ENCODE measurements at regions not wholly inside any gene's neighbourhood (a gene's known extent, or its start where the extent isn't known, plus 50 kb on each side); places are given as distances from the start of the nearest gene placed in this dataset.

DNA sequence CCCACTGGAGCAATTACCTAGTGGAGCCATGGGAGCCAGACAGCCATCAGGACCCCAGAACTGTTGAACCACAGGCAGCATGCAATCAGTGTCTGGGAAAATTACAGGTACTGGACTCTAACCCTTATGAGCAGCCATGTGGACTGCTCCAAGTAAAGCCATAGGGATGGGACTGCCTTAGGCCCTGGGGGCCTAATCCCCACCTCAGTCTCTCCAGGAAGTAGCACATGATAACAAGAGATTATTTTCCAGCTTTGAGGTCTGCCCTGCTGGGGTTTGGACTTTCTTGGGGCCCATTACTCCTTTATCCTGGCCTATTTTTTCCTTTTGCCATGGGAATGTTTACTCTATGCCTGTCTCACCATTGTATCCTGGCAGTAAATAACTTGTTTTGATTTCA lies 226.8 kb downstream of the AEBP2 start:
- Histone ChIP-seq H3K27ac (ENCODE audit: low read depth in 1 of 2, low read length in 2 of 2) (no peak overlapping the region), H3K4me2 (replicated peaks; ENCODE audit: extremely low read depth, low read length, poor library complexity, severe bottlenecking) (no peak overlapping the region), H2AFZ (ENCODE audit: insufficient read depth, low read depth, low read length, poor library complexity, severe bottlenecking) (no peak overlapping the region), H3K4me3 (replicated peaks in 1 of 3; ENCODE audit: low read depth in 2 of 3, low read length in 3 of 3) (no peak overlapping the region), H3K4me1 (ENCODE audit: control insufficient read depth in 1 of 2, insufficient read depth in 2 of 2, low read length in 2 of 2) (no peaks in the 10 kb centered on the region), H3K79me2 (ENCODE audit: insufficient read depth, low read length) (no peaks in the 10 kb centered on the region), H3K9me3 (replicated peaks in 1 of 2; ENCODE audit: control insufficient read depth in 1 of 2, insufficient read depth in 1 of 2, low read length in 2 of 2) (no peaks in the 10 kb centered on the region), H3K27me3 (ENCODE audit: control insufficient read depth in 2 of 2, insufficient read depth in 2 of 2, low read length in 2 of 2) (no peaks in the 10 kb centered on the region), H4K20me1 (ENCODE audit: insufficient read depth, low read length) (no peaks in the 10 kb centered on the region), H3K9ac (ENCODE audit: insufficient read depth, low read length, poor library complexity, severe bottlenecking) (no peak overlapping the region), H3K36me3 (replicated peaks in 1 of 2; ENCODE audit: control insufficient read depth in 1 of 2, insufficient read depth in 2 of 2, low read length in 2 of 2) (no peaks in the 10 kb centered on the region)
- Mint-ChIP-seq H3K4me3 (no peak overlapping the region), H3K27ac (no peak overlapping the region), H3K36me3 (no peaks in the 10 kb centered on the region), H3K4me1 (no peaks in the 10 kb centered on the region), H3K9me3 (peaks cover 1 to 7% (median 3%) of the 10 kb centered on the region in 7 donors), H3K27me3 (ENCODE audit: low read depth in 3 of 3) (peaks cover 1 to 6% (median 2%) of the 10 kb centered on the region in 3 donors)
- no peak for DNase-seq
- intact Hi-C loops (cut with micrococcal nuclease) = no loop called here
- TF ChIP-seq, protein P1, sequence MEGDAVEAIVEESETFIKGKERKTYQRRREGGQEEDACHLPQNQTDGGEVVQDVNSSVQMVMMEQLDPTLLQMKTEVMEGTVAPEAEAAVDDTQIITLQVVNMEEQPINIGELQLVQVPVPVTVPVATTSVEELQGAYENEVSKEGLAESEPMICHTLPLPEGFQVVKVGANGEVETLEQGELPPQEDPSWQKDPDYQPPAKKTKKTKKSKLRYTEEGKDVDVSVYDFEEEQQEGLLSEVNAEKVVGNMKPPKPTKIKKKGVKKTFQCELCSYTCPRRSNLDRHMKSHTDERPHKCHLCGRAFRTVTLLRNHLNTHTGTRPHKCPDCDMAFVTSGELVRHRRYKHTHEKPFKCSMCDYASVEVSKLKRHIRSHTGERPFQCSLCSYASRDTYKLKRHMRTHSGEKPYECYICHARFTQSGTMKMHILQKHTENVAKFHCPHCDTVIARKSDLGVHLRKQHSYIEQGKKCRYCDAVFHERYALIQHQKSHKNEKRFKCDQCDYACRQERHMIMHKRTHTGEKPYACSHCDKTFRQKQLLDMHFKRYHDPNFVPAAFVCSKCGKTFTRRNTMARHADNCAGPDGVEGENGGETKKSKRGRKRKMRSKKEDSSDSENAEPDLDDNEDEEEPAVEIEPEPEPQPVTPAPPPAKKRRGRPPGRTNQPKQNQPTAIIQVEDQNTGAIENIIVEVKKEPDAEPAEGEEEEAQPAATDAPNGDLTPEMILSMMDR (IDR thresholded peaks at IDR 0.05) = no peak

DNA sequence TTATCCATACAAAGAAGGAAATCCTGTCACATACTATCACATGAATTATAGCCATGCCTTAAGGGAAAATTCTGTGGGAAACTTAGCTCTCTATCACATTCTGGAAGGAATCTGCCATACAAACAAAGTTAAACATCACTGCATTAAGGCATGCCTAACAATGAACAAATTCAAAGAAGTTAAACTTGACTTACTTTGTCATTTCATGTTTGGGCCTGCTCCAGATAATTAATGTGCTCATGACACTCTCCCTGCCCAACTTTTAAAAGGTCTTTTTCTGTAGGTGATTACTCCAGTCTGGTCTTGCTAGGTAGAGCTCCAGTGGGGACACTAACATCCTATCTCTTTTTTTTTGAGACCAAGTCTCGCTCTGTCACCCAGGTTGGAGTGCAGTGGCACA lies 230.5 kb downstream of the AEBP2 start:
- Mint-ChIP-seq H3K27ac (no peak overlapping the region), H3K27me3 (ENCODE audit: low read depth in 3 of 3) (peaks cover 0 to 4% (median under 1%) of the 10 kb centered on the region in 3 donors), H3K36me3 (no peaks in the 10 kb centered on the region), H3K4me1 (no peaks in the 10 kb centered on the region), H3K4me3 (no peak overlapping the region), H3K9me3 (peaks cover 0 to 5% (median under 1%) of the 10 kb centered on the region in 7 donors)
- Histone ChIP-seq H2AFZ (ENCODE audit: insufficient read depth, low read depth, low read length, poor library complexity, severe bottlenecking) (no peak overlapping the region), H3K36me3 (replicated peaks in 1 of 2; ENCODE audit: control insufficient read depth in 1 of 2, insufficient read depth in 2 of 2, low read length in 2 of 2) (no peaks in the 10 kb centered on the region), H3K79me2 (ENCODE audit: insufficient read depth, low read length) (no peaks in the 10 kb centered on the region), H3K9me3 (replicated peaks in 1 of 2; ENCODE audit: control insufficient read depth in 1 of 2, insufficient read depth in 1 of 2, low read length in 2 of 2) (no peaks in the 10 kb centered on the region), H3K27ac (ENCODE audit: low read depth in 1 of 2, low read length in 2 of 2) (no peak overlapping the region), H3K4me3 (replicated peaks in 1 of 3; ENCODE audit: low read depth in 2 of 3, low read length in 3 of 3) (no peak overlapping the region), H3K4me1 (ENCODE audit: control insufficient read depth in 1 of 2, insufficient read depth in 2 of 2, low read length in 2 of 2) (no peaks in the 10 kb centered on the region), H4K20me1 (ENCODE audit: insufficient read depth, low read length) (no peaks in the 10 kb centered on the region), H3K27me3 (ENCODE audit: control insufficient read depth in 2 of 2, insufficient read depth in 2 of 2, low read length in 2 of 2) (no peaks in the 10 kb centered on the region), H3K4me2 (replicated peaks; ENCODE audit: extremely low read depth, low read length, poor library complexity, severe bottlenecking) (no peak overlapping the region), H3K9ac (ENCODE audit: insufficient read depth, low read length, poor library complexity, severe bottlenecking) (no peak overlapping the region)
- no peak for DNase-seq
- 100% methylated on average over 1 of the region's 1 CpG for WGBS (ENCODE audit: insufficient coverage)
- intact Hi-C loops (cut with micrococcal nuclease) = no loop called here
- TF ChIP-seq, protein P1 (IDR thresholded peaks at IDR 0.05) = no peak
